ENCODE measurements at regions not wholly inside any gene's neighbourhood (a gene's known extent, or its start where the extent isn't known, plus 50 kb on each side); places are given as distances from the start of the nearest gene placed in this dataset.

GRCh38 chr11:95545116-95545875, 244.3 kb downstream of the FAM76B start:
- TF ChIP-seq CTCF (IDR thresholded peaks at IDR 0.05) (no peak), POLR2AphosphoS5 (IDR thresholded peaks at IDR 0.05) (no peak), POLR2A (IDR thresholded peaks at IDR 0.05) (no peak), EP300 (IDR thresholded peaks at IDR 0.05) (no peak)
